Calu3 (cell line): ENCODE measurements at regions not wholly inside any gene's neighbourhood (a gene's known extent, or its start where the extent isn't known, plus 50 kb on each side); places are given as distances from the start of the nearest gene placed in this dataset.

ENCODE experiments used
- BruUV-seq: library from RNA; stranded (reverse); fragments of 400-500 nt; replicated peaks from 2 replicates; lab custom pipeline; 2021; lab: Mats Ljungman, UMichigan
- CTCF ChIA-PET: fragments of 300-600 bp; sonication (Branson Sonifier 250); formaldehyde crosslinking; loops from one replicate; lab custom pipeline; 2022; ENCODE audit warnings: antibody characterized with exemption; lab: Charles Lee
- DNase-seq: peaks from one replicate; pipeline ENCODE4 v3.0.0; 2022
- H3K27ac Mint-ChIP-seq: one replicate; pipeline ENCODE4 v1.8.0; 2022; ENCODE audit warnings: mixed read lengths; ENCODE audit not compliant: unreplicated experiment
- H3K27me3 Mint-ChIP-seq: one replicate; pipeline ENCODE4 v1.8.0; 2022; ENCODE audit warnings: mixed read lengths; ENCODE audit not compliant: unreplicated experiment
- H3K36me3 Mint-ChIP-seq: one replicate; pipeline ENCODE4 v1.8.0; 2022; ENCODE audit warnings: mild to moderate bottlenecking, moderate library complexity, mixed read lengths; ENCODE audit not compliant: insufficient read depth, unreplicated experiment
- H3K4me1 Mint-ChIP-seq: one replicate; pipeline ENCODE4 v1.8.0; 2022; ENCODE audit warnings: mild to moderate bottlenecking, low read depth, mixed read lengths; ENCODE audit not compliant: unreplicated experiment
- H3K4me3 Mint-ChIP-seq: one replicate; pipeline ENCODE4 v1.8.0; 2022; ENCODE audit warnings: mild to moderate bottlenecking, low read depth, moderate library complexity, mixed read lengths; ENCODE audit not compliant: unreplicated experiment
- H3K9me3 Mint-ChIP-seq: one replicate; pipeline ENCODE4 v1.8.0; 2022; ENCODE audit warnings: low read depth, mixed read lengths; ENCODE audit not compliant: unreplicated experiment
- CTCF ChIP-seq: fragments of 200-600 bp; IDR thresholded peaks from one replicate; pipeline ENCODE4 v1.8.0; 2022; ENCODE audit warnings: antibody characterized with exemption; ENCODE audit not compliant: unreplicated experiment
- intact Hi-C: fragments of 100-400 bp; cut with micrococcal nuclease; formaldehyde crosslinking; loops from one replicate; pipeline ENCODE4 v1.10.0; 2022; ENCODE audit not compliant: unreplicated experiment

DNA sequence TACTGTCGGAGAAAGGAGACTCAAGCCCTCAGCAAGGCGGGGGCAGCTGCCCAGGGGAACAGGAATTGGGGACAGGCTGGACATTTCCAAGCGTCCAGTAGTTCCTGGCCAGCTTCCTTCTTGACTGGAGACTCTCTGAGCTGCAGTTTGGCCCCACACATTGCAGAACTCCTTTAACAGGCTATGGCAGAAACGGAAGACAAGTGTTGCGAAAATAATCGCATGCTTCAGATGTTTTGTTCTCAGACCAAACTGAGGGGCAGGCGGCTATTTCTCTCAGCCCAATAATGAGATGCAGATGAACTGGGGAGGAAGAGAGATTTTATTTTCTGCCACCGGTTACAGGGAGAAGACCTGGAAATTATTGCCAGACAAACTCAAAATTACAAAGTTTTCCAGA, 88.0 kb upstream of the PFKP start:
- Mint-ChIP-seq H3K9me3 (no peaks in the 10 kb centered on the region), H3K27me3 (no peaks in the 10 kb centered on the region), H3K27ac (no peak overlapping the region), H3K36me3 (no peaks in the 10 kb centered on the region), H3K4me1 (no peaks in the 10 kb centered on the region), H3K4me3 (no peak overlapping the region)
- intact Hi-C loops, result loop anchor here (5.0 kb wide), 2 partner anchors 52 to 63 kb away; no protein-coding TSS in a partner anchor
- no TSS peak for BruUV-seq
- no peak for TF ChIP-seq CTCF
- CTCF ChIA-PET, result no interaction called here
- DNase-seq, result no peak

DNA sequence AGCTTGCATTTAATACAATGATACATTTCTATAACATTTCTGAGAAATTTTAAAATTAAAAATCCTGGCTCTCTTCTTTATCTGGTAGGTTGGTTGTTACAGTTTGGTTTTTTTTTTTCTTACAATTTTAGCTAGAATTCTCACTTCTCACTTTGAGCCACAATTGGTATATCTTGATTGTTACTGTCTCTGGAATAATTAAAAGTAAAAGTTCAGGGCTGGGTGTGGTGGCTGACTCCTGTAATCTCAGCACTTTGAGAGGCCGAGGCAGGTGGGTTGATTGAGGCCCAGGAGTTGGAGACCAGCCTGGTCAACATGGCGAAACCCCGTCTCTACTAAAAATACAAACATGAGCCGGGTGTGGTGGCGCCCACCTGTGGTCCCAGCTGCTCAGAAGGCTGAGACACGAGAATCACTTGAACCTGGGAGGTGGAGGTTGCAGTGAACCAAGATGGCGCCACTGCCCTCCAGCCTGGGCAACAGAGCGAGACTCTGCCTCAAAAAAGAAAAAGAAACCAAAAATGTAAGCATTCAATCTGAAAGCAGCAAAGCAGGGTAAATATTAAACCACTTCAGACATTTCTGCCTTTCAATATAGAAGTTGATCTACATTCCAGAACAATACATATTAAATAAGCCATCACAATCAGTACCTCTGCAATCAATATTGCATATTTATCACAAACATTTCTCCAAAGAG, 88.6 kb upstream of the PFKP start:
- H3K36me3 Mint-ChIP-seq, result no peaks in the 10 kb centered on the region
- no peak for DNase-seq
- intact Hi-C loops, result loop anchor here (1.0 to 5.0 kb wide), 3 partner anchors 51 to 361 kb away; no protein-coding TSS in a partner anchor

GRCh38 chr10:2978111-2978510, 89.2 kb upstream of the PFKP start:
- no TSS peak for BruUV-seq
- no peaks in the 10 kb centered on the region for H3K4me1 Mint-ChIP-seq
- no peak overlapping the region for H3K4me3 Mint-ChIP-seq
- no peaks in the 10 kb centered on the region for H3K9me3 Mint-ChIP-seq
- no peak for DNase-seq
- H3K36me3 Mint-ChIP-seq, result no peaks in the 10 kb centered on the region
- CTCF ChIA-PET, result no interaction called here
- intact Hi-C loops, result loop anchor here (1.0 to 5.0 kb wide), 3 partner anchors 51 to 361 kb away; no protein-coding TSS in a partner anchor
- no peaks in the 10 kb centered on the region for H3K27me3 Mint-ChIP-seq
- no peak for TF ChIP-seq CTCF
- H3K27ac Mint-ChIP-seq, result no peak overlapping the region

More for the DNA sequence above, 88.6 kb upstream of the PFKP start:
- TF ChIP-seq CTCF, result no peak
- BruUV-seq, result no TSS peak
- no peak overlapping the region for H3K4me3 Mint-ChIP-seq
- H3K4me1 Mint-ChIP-seq, result no peaks in the 10 kb centered on the region
- CTCF ChIA-PET, result interaction anchor here (0.6 kb wide), 1 partner anchor 11 kb away, joined by 3 read pairs; no protein-coding TSS in a partner anchor
- H3K27me3 Mint-ChIP-seq, result no peaks in the 10 kb centered on the region
- H3K27ac Mint-ChIP-seq, result no peak overlapping the region
- H3K9me3 Mint-ChIP-seq, result no peaks in the 10 kb centered on the region

DNA sequence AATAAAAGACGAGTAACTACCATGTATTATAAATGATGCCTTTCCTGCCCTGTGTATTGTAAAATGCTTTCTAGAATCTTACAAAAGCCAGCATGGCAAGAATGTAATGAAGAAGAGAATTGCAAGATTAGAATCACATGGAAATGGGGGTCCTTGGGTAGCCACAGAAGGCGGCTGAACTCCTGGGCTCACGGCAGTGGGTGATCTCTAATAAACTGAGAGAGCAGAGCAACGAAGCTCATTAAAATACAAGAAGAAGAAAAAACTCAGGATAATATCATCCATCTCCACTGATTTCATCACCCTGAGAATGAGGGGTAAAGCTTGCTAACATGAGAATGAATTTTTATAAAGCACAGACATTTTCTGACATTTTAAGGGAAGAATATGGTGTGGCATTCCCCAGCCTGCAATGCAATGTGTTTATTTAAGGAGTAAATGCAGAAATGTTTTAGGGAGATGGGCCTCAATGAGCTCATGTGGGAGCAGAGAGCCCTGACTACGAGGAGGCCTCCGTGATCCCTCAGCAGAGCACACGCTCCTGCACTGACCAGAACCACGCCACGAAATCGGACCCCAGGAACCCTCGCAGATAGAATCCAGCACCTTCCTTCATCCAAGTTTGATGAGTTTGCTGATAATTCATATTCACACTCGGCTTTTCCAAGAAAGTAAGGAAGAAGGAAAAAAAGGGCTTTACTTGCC, 92.7 kb upstream of the PFKP start:
- H3K27me3 Mint-ChIP-seq, result no peaks in the 10 kb centered on the region
- DNase-seq, result no peak
- no peaks in the 10 kb centered on the region for H3K36me3 Mint-ChIP-seq
- no peak overlapping the region for H3K27ac Mint-ChIP-seq
- CTCF ChIA-PET, result no interaction called here
- no peak for TF ChIP-seq CTCF
- no peaks in the 10 kb centered on the region for H3K9me3 Mint-ChIP-seq
- BruUV-seq, result no TSS peak
- intact Hi-C loops, result loop anchor here (5.0 kb wide), 2 partner anchors 47 to 68 kb away; no protein-coding TSS in a partner anchor
- no peaks in the 10 kb centered on the region for H3K4me1 Mint-ChIP-seq
- no peak overlapping the region for H3K4me3 Mint-ChIP-seq
